ENCODE measurements at regions not wholly inside any gene's neighbourhood (a gene's known extent, or its start where the extent isn't known, plus 50 kb on each side); places are given as distances from the start of the nearest gene placed in this dataset.

GRCh38 chr12:11559626-11560340 lies 89.7 kb upstream of the ETV6 start:
- no peak for TF ChIP-seq POLR2AphosphoS5 (IDR thresholded peaks at IDR 0.05; ENCODE audit: borderline replicate concordance, low read depth, low read length)
- TF ChIP-seq EZH2 (IDR thresholded peaks at IDR 0.05) = no peak
